ENCODE measurements at regions not wholly inside any gene's neighbourhood (a gene's known extent, or its start where the extent isn't known, plus 50 kb on each side); places are given as distances from the start of the nearest gene placed in this dataset.

- no peak for TF ChIP-seq CTCF (IDR thresholded peaks at IDR 0.05; ENCODE audit: insufficient read depth, low read depth, low read length)
- DNase-seq (ENCODE audit: low read depth): no peak
- no peak overlapping the region for H3K4me3 ChIP-seq (ENCODE audit: low read depth, low read length)
Observed at GRCh38 chr3:118823626-118824025, 211.0 kb downstream of the IGSF11 start.

- DNase-seq (ENCODE audit: low read depth): no peak
- no peak for TF ChIP-seq CTCF (IDR thresholded peaks at IDR 0.05; ENCODE audit: insufficient read depth, low read depth, low read length)
- no peak overlapping the region for H3K4me3 ChIP-seq (ENCODE audit: low read depth, low read length)
Observed at GRCh38 chr3:118827446-118827845, 207.2 kb downstream of the IGSF11 start.

GRCh38 chr3:118828351-118828750 lies 206.3 kb downstream of the IGSF11 start:
- no peak for TF ChIP-seq CTCF (IDR thresholded peaks at IDR 0.05; ENCODE audit: insufficient read depth, low read depth, low read length)
- DNase-seq (ENCODE audit: low read depth): no peak
- no peak overlapping the region for H3K4me3 ChIP-seq (ENCODE audit: low read depth, low read length)

- no peak for DNase-seq (ENCODE audit: low read depth)
- TF ChIP-seq CTCF (IDR thresholded peaks at IDR 0.05; ENCODE audit: insufficient read depth, low read depth, low read length): no peak
- no peak overlapping the region for H3K4me3 ChIP-seq (ENCODE audit: low read depth, low read length)
Observed at GRCh38 chr3:118833075-118833474, 201.6 kb downstream of the IGSF11 start.

GRCh38 chr3:118838871-118839270 lies 195.8 kb downstream of the IGSF11 start:
- TF ChIP-seq CTCF (IDR thresholded peaks at IDR 0.05; ENCODE audit: insufficient read depth, low read depth, low read length): no peak
- no peak for DNase-seq (ENCODE audit: low read depth)
- no peak overlapping the region for H3K4me3 ChIP-seq (ENCODE audit: low read depth, low read length)

GRCh38 chr3:118842147-118842863 lies 192.3 kb downstream of the IGSF11 start:
- DNase-seq (ENCODE audit: low read depth): peak; percentile 5
- TF ChIP-seq CTCF (IDR thresholded peaks at IDR 0.05; ENCODE audit: insufficient read depth, low read depth, low read length): no peak
- H3K4me3 ChIP-seq (ENCODE audit: low read depth, low read length): no peak overlapping the region

GRCh38 chr3:118846176-118846575 lies 188.5 kb downstream of the IGSF11 start:
- TF ChIP-seq CTCF (IDR thresholded peaks at IDR 0.05; ENCODE audit: insufficient read depth, low read depth, low read length): no peak
- no peak overlapping the region for H3K4me3 ChIP-seq (ENCODE audit: low read depth, low read length)
- DNase-seq (ENCODE audit: low read depth): no peak
